Renal cortex interstitium (tissue), 11 donors: ENCODE measurements at regions not wholly inside any gene's neighbourhood (a gene's known extent, or its start where the extent isn't known, plus 50 kb on each side); places are given as distances from the start of the nearest gene placed in this dataset.
"Not testable (repeated sequence)": the region's sequence is repeated elsewhere in the genome, so short reads cannot be mapped to it uniquely, and the experiment has no call there.

Experiments
- DNase-seq, 11 donors: peaks; one replicate each; pipeline ENCODE4 v3.0.0-alpha.2; 2013; ENCODE audit warnings: low read depth in 9 of 11, low spot score in 4 of 11; ENCODE audit errors: extremely low read depth in 1 of 11

DNA sequence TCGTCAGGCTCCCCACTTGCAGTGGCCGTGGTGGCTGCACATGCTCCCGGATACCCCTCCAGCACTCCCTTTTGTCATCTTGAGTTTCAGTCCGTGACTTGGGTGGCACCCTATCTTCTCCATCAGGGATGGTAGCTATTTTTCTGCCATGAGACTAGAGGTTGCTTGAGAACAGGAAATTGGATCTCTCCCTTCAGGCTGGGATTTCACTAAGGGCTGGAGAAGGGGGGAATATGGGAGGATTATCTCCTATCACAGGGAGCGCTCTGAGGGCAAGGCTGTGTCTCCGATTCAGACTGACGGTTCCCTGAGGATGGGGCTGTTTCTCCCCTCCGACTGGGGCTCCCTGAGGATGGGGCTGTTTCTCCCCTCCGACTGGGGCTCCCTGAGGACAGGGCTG lies 123.1 kb downstream of the MRPL14 start:
- DNase-seq = no peak

DNA sequence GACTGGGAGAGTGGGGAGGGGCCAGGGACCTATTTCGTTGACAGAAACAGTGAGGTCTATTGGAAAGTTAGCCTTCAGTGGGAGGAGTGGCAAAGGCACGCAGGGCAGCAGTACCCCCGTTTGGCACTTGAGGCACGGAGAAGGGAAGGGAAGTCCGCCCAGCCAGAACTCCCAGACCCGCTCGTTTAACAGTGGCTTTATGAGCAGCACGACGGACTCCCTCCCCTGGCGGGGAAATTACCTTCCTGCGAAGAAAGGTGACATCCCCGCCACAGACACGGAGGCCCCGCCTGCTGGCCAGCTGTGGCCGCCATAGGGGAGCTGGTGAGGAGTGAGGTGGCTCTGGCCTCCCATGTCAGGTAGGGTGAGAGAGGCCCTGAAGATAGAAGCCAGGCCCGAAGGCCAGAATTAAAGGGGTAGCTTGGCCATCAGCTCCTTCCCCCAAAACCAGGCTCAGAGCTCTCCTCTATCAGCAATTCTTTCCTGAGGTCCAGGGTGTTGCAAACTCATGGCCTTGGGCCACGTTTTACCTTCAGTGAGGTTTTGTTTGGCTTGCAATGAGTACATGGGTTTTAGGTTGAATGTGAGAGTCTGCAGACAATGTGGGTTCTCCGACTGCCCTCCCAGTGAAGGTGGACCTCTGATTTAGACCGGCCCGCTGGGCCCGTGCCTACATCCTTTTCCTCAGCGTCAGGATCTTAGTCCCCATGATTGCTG lies 123.7 kb downstream of the MRPL14 start:
- no peak for DNase-seq

DNA sequence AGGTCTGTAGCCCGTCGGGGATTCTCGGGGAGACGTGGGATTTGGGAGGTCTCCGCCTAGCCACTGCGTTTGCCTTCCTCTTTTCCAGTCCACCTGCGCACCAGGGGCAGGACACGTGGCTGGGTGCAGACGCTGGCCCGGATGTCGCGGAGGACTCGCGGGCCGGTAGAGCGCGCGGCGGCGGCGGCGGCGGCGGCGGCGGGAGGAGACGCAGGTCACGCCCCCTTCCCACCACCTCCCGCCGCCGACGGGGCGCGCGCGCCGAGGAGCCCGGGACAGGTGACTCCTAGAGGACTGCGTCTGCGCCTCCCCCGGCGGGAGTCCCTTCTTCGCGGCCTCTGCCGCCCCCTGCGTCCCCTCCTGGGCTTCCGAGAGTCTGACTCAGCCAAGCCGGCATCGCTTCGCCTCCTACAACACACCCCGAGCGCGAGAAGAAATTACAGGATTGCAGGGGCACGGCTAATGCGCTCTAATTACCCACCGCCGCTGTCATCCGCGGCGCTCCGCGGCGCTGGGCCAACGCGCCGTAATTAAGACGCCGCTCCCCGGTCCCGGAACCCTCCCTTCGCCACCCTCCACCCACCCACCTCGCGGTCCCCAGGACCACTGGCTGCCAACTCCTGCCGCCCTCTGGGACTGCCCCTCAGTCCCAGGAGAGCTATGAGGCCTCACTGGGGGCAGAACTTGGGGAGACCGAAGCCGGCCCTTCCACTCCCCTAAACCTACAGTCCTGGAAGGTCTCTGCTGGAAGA lies 124.5 kb downstream of the MRPL14 start:
- DNase-seq = peak in 3 of 11 donors; percentile 49 to 71 (median 50)

DNA sequence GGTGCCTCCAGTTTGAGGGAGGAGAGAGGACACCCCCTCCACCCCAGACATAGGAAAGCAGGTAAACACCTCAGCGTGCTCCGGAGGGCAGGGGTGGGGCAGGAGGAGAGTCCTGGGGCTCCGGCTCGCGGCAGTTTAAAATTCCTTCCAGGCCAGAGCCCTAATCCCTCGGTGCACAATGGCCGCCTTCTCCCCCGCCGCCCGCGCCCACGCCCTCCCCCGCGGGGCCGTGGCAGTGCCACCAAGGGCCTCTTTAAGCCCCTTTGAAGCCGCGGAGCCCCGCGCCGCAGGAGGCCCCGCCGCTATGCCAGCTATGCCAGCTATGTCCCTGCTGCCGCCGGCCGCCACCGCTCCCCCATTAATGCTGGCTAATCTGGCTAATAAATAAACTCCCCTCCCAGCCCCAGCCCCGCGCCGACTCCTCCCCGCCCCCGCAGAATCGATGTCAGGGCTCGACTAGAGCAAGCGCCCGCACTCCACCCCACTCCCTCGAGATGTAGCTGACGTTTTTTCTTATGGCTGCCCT lies 125.1 kb downstream of the MRPL14 start:
- DNase-seq = peak in 2 of 11 donors; percentile 23 to 71

DNA sequence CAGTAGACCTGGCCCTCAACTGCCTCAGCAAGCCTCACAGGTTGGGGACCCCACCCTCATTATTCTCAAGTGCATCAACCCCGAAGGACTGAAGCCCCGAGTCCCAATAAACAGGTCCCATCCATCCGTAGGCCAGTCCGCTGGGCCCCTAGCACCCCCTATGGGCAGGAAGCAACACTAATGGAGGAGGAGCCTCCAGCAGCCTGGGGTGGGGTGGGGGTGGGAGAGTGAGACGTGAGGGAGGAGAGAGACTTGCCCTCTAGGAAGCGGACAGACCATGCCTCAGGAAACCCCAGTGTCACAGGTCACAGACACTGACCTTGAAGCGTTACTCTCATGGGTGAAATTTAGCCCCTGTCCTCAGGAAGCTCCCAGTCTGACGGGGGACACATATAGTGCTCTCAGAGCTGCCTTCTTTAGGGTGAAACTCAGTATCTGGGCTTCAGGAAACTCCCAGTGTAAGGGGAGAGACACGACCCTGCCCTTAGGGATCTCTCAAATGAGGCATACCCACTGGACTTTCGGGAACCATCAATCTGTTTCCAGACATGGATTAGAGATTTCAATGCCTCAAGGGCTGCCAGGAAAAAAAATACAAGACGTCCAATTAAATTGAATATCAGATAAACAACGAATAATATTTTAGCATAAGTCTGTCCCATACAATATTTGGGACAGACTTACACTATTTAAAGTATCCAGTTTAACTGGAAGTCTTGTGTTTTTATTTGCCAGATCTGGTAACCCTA lies 125.8 kb downstream of the MRPL14 start:
- no peak for DNase-seq

DNA sequence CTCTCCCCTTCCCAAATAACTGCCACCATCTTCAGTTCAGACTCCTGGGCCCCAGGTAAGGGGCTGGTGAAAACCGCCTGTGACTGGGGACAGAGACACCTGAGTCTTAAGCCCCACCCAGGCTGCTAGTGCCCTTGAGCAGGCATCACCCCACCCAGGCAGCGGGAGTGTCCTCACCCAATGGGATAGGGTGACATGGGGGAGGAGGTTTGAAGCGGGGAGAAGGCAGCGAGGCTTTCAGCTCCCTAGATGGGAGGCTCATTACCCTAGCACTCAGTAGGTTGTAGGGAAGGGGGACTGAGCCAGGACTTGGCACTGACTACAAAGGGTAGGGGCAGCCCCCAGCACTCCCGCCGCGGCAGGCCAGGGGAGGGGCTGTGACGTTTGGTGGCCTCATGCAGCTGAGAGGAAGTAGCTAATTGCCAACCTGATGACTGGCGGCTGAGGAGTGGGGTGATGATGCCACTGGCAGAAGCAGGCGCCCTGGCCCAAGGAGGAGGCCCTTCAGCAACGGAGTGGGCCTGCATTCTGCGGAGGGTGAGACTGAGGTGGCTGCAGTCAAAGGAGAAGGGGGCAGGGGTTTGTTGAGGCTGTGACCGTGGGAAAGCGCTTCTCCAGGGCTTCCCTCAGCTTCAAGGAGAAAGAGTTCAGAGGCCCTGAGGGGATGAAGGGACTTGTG lies 126.9 kb downstream of the MRPL14 start:
- DNase-seq = no peak

DNA sequence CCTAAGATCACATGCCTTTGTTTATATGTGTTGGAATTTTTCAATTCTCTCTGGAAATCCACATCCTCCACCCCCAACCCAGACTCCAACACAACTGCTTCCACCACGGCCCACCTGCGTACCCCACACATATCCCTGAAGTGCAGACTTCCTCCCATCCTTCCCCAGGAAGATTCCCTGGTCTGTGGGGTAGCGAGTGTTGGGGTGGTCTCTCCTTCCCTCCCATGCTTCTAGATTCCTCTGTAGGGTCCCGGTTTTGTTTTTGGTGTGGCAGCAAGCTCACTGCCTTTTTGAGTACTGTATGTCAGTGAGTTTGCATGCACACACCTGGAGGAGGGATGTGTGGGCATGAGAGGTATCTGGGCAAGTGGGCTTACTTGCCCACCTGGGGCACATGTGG lies 127.6 kb downstream of the MRPL14 start:
- DNase-seq = no peak

DNA sequence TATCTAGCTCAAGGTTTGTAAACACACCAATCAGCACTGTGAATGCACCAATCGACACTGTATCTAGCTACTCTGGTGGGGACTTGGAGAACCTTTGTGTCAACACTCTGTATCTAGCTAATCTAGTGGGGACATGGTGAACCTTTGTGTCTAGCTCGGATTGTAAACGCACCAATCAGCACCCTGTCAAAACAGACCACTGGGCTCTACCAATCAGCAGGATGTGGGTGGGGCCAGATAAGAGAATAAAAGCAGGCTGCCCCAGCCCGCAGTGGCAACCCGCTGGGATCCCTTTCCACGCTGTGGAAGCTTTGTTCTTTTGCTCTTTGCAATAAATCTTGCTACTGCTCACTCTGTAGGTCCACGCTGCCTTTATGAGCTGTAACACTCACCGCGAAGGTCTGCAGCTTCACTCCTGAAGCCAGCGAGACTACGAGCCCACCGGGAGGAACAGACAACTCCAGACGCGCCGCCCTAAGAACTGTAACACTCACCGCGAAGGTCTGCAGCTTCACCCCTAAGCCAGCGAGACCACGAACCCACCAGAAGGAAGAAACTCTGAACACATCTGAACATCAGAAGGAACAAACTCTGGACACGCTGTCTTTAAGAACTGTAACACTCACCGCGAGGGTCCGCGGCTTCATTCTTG lies 128.5 kb downstream of the MRPL14 start:
- not testable (repeated sequence) for DNase-seq

DNA sequence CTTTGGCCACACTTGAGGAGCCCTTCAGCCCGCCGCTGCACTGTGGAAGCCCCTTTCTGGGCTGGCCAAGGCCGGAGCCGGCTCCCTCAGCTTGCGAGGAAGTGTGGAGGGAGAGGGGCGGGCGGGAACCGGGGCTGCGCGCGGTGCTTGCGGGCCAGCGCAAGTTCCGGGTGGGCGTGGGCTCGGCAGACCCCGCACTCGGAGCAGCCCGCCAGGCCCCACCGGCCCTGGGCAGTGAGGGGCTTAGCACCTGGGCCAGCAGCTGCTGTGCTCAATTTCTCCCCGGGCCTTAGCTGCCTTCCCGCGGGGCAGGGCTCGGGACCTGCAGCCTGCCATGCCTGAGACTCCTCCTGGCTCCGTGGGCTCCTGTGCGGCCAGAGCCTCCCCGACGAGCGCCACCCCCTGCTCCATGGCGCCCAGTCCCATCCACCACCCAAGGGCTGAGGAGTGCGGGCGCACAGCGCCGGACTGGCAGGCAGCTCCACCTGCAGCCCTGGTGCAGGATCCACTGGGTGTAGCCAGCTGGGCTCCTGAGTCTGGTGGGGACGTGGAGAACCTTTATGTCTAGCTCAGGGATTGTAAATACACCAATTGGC lies 129.2 kb downstream of the MRPL14 start:
- DNase-seq = not testable (repeated sequence)

DNA sequence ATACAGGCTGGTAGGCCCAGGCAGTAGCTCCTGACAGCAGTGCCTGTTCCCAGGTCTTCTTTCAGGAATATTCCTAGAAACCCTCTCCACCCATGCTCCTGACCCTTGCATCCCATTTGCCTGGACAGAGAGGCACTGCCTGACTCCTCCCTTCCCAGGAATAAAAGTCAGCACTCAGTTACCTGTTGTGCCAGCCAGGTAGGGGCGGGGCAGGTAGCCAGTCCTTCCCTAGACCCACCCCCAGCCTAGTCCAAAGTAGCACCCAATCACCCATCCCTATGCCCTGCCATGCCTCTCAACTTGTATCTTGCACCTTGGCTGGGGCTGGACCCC lies 129.9 kb downstream of the MRPL14 start:
- DNase-seq = no peak

DNA sequence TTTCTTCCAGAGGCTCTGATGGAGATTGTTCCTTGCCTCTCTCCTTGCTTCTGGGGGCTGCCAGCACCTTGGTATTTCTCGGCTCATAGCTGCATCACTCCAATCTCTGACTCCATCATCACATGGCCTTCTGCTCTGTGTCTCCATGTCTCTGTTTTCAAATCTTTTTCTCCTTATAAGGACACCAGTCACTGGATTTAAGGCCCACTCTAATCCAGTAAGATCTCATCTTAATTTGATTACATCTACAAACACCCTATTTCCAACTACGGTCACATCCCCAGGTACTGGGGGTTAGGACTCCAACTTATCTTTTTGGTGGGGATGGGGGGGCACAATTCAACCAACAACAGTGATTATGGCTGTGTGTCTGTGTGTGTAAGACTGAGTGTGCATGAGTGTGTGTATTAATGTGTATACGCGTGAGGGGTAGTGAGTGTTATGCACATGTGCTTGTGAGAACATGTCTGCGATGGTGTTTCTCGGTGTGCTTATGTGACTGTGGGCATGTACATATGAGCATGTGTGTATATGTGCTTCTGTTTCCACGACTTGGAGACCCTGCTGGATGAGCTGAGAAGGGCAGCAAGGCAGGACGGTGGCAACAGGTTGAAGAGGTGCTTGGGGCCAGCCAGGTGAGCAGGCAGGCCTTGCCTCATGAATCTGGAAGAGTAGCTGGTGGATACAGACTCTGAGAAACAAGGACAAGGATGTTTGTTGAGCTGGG lies 130.5 kb downstream of the MRPL14 start:
- no peak for DNase-seq

DNA sequence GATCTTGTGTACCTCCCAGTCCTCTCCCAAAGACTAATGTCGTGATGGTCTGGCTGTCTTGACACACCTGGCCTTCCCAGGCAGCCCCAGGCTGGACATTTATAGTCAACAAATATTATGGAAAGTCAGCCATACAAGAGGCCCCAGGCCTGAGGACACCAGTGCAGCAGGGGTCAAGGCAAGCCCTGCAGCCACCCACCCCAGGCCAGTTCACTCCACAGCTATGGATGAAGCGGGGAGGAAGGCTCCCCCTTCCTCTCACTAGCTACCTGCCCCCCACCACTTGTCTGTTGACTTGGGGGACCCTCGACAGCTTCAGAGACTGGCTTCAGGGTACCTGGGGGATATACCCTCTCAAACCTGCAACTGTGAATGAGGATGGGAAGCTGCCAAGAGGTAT lies 132.1 kb downstream of the MRPL14 start:
- DNase-seq = no peak

DNA sequence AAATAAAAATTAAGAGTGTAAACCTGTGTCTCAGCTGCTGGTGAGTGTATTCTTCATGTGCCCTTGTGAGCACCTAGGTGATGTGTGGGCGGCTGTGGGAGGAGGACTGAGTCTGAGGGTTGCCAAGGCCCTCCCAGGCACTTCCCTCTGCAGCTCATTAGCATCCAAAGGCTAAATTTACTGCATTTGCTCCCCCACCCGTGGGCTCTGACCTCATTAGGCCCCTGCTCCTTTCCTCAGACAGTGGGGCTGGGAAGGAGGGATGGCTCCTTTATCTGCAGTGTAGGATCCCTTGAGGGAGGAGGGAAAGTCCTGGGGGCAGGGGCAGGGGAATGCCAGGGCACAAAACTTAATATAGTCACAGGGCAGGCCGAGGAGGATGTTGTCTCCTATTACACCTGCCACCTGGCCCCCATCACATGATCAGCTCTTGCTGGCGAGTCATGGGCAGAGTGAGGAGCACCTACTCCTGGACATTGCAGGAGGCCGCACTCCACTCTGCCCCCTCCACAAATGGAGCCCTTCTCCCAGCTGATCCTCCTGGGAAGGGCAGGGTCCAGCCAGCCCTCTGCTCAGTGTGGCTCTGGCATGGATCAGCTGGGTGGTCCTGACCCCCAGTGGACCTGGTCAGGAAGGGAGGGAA lies 133.2 kb downstream of the MRPL14 start:
- DNase-seq = peak in 1 of 11 donors; percentile 25

DNA sequence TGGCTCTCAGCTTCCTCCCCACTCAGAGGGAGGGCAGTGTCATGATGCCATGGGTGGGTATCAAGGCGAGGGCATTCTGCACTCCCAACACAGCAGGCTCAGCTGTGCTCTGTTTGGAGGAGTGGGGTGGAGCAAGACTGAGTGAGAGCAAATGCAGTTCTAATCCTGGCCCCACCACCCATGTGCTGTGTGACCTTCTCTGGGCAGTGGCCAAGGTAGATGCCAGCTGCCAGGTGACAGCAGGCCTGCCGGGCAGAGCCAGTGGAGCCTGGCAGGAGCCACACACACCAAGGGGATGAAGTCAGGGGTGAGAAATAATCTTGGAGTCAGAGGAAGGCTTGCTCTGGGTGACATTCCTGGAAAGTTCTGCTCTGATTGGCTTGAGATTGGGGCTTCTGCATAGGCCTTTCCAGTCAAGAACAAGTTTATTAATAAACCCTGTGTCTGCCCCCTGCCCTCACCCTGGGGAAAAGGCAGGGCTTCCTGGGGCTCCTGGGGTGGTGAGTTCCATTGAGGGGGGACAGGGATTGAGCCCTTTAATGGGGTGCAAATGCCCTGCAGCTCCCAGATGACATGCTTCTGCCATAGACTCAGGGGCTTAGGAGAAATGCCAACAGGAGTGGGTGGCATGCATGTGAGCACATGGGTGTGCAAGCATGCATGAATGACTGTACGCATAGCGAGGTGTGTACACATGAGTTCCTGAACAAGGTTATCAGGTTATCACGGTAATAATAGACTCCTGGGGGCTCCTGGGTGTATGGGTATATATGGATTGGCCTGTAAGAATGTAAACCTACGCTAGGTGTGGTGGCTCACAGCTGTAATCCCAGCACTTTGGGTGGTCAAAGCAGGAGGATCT lies 134.2 kb downstream of the MRPL14 start:
- no peak for DNase-seq

DNA sequence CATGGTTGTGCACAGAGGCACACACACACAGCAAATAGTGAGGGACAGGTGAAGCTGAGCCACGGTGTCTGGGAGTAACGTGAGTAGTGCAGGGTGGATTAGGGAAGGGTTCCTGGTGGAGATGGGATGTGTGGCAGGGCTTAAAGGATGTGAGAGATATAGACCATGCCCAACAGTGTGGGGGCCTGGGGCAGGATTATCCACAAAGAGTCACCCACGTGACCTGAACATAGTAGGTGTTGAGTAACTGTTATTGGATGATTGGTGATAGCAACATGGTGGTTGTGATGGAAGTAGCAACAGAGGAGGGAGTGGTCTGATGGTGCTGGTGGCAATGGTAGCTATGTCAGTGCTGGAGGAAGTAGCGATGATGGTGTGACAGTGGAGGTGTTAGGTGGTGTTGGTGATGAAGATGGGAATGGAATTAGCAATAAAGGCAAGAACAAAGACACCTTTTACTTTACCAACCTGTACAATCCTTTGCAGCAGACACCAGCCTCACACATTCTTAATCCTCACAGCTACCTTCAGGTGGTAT lies 135.1 kb downstream of the MRPL14 start:
- DNase-seq = no peak
